GM19351 (cell line): ENCODE measurements at regions not wholly inside any gene's neighbourhood (a gene's known extent, or its start where the extent isn't known, plus 50 kb on each side); places are given as distances from the start of the nearest gene placed in this dataset.
"Not testable (repeated sequence)": the region's sequence is repeated elsewhere in the genome, so short reads cannot be mapped to it uniquely, and the experiment has no call there.

ENCODE experiments used
- ATAC-seq: cut with Tn5 transposase; IDR thresholded peaks from one replicate; pipeline ENCODE4 v1.9.1; 2021; ENCODE audit warnings: mild to moderate bottlenecking, moderate library complexity; ENCODE audit not compliant: unreplicated experiment

DNA sequence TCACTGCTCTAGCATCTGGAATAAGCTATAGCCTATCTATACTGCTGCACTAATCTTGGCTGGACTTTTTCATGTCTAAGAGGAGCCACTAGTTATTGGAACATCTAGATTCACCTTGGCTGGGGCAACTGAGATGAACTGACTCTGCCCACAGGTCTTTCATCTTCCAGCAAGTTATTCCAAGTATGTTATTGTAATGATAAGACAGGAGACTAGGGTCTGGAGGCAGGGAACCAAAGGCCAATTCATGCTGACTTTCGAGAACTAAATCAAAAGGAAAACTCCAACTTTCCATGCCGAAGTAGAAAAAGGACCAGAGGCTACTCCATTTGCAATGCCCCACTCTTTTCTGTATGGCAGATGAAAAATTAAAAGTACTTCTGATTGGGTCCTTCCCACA lies 1243.0 kb upstream of the RAG2 start:
- no peak for ATAC-seq

DNA sequence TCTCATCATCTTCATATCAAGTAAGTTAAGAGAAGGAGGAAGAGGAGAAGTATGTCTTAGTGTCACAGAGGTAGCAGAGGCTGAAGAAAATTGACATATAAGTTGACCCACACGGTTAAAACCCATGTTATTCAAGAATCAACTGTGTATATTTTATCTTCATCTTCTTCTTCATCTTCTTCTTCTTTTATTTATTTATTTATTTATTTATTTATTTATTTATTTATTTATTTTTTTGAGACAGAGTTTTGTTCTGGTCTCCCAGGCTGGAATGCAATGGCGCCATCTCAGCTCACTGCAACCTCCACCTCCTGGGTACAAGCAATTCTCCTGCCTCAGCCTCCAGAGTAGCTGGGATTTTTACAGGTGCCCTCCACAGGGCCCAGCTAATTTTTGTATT lies 1242.3 kb upstream of the RAG2 start:
- not testable (repeated sequence) for ATAC-seq

DNA sequence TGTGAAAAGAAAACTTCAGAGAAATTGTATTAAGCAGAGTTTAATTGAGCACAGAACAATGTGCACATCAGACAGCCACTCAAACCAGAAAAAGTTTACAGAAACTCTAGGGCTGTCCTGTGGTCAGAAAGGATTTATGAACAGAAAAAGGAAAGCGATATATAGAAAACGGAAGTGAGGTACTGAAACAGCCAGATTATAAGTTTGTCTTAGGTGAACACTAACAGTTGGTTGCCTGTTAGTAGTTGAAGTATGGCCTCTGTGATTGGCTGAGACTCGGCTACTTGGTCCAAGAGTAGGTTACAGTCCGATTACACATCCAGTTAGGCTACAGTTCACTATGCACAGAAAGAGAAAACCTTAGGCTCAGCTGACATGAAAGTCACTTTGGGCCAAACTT lies 1232.5 kb upstream of the RAG2 start:
- no peak for ATAC-seq

DNA sequence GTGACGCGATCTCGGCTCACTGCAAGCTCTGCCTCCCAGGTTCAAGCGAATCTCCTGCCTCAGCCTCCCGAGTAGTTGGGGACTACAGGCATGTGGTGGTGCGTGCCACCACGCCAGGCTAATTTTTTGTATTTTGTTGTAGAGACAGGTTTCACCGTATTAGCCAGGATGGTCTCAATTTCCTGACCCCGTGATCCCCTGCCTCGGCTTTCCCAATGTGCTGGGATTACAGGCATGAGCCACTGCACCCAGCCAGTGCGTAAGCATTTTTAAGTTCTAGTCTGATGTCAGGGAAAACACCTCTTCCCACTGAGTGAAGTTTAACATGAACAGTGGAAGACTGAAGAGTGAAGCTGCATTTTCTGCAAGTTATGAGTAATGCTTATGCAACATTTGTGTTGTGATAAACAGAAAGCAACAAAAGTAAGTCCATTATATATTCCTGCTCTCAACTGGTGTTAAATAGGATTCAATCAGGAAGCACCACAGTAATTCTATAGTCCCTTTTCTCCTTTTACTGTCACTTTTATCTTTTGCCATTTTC lies 1219.8 kb upstream of the RAG2 start:
- ATAC-seq: no peak

- no peak for ATAC-seq
Measured at GRCh38 chr11:37812281-37812880, 1214.3 kb upstream of the RAG2 start.

DNA sequence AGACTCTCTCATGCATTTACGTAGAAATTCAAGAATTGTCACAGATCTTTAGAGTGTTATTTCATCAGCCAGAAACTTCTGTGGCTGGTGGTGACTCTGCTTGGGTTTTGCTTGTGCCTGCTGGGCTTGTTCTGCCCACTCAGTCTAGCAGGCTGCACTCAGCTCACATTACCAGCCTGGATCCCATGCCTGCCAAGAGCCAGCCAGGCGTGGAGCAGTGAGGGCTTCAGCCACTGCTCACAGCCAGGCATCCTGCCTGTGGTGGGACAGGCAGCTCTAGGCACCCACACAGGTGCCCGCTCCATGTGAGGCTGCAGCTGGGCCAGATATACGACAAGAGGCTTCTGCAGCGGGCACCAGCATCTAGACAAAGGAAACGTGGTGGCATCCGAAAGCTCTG lies 1213.3 kb upstream of the RAG2 start:
- ATAC-seq: no peak

- no peak for ATAC-seq
Measured at GRCh38 chr11:37804666-37805065, 1206.6 kb upstream of the RAG2 start.

DNA sequence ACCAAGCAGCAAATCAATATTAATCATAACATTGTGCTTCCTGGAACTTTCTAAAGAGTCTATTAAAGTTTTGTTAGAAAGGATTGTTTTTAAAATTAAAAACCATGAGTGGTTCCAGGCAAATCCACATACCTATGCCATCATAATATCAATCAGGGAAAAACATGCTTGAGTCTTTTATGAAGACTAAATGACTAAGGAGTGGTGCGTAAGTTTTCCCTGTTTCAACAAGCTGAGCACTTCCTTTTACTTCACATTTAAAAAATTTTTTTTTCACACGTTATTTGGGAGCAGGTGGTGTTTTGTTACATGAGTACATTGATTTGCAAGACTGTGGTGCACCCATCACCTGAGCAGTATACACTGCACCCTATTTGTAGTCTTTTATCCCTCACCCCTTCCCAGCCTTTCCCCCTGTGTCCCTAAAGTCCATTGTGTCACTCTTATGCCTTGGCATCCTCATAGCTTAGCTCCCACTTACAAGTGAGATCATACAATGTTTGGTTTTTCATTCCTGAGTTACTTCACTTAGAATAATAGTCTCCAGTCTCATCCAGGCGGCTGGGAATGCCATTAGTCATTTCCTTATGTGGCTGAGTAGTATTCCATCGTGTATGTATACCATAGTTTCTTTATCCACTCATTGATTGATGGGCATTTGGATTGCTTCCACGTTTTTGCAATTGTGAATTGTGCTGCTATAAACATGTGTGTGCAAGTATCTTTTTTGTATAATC lies 1190.3 kb upstream of the RAG2 start:
- no peak for ATAC-seq

DNA sequence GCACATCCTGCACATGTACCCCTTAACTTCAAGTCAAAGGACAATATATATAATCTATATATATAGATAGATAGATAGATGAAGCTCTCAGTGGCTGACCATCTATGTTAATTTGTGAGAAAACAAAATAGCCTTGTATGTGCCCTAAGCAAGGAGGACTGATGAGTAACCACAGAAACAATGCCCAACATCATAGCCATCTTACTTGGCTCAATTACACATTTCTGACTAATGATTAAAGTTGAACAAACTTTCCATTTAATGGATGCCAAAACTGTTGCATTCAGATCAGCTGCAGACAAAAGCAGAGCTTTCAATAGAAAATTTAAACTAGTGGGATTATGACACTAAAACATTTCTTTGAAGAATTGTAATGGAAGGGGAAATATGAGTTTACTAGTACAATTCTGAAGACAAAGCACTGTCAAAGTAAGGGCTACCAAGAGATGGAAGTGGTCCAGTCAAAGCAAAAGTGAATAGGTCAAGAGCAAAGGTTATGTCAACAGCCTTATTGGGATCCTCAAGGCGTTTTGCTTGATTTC lies 1188.2 kb upstream of the RAG2 start:
- no peak for ATAC-seq

- ATAC-seq: no peak
Measured at GRCh38 chr11:37774441-37774840, 1176.4 kb upstream of the RAG2 start.

GRCh38 chr11:37770145-37770544 lies 1172.1 kb upstream of the RAG2 start:
- no peak for ATAC-seq

DNA sequence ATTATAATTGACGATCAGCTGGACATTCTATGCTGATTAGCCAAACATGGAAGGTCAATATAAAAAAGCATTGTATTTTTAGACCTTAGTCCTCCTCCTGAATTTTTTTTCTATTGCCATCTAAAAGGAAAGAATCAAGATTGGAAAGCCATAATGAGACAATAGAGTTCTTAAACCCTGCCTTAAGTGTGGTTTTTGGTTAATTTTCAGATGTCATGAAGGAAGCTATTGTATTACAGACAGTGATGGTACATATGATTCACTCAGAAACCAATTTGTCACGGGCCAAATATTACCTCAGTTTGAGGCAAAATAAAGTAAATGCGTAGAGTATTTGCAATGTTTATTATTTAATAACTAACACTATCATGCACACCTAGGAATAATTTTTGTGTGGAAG lies 1164.0 kb upstream of the RAG2 start:
- ATAC-seq: no peak

- ATAC-seq: no peak
Measured at GRCh38 chr11:37755521-37755920, 1157.5 kb upstream of the RAG2 start.

- no peak for ATAC-seq
Measured at GRCh38 chr11:37748641-37749040, 1150.6 kb upstream of the RAG2 start.

DNA sequence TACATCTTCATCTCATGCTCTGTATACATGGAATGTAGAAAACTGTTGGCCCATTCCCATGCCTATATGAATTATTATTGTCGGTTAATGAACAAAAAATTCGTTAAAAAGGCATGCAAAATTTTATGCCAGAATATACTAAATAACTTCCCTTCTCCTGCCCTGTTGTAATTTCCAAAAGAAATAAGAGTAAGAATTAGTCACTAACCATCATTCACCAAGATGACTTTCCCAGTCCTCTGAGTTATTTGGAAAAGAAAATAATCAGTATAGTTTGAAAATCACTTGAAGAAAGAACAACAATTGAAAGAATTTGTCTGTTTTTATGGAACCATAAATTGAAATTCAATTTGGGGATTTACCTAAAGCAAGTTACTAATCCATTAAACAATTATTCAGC lies 1149.1 kb upstream of the RAG2 start:
- no peak for ATAC-seq

- ATAC-seq: no peak
Measured at GRCh38 chr11:37727371-37727770, 1129.3 kb upstream of the RAG2 start.

DNA sequence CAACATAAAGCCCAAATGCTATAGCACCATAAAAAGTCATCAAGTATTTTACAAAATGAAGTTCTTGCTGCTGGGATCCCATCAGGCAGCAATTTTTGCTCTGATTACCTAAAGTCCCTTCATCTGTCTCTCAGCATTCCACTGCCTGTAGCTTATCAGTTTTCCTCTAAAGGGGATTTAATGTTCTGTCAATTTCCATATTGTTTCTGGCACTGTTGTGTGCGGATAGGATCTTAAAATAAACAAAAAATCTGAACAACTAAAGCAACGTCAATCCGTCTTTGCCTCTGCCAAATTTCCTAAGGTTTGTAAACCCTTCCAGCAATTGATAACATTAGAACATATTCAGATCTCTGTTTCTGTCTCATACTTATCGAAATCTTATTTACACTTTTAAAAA lies 1126.3 kb upstream of the RAG2 start:
- no peak for ATAC-seq

- ATAC-seq: no peak
Measured at GRCh38 chr11:37721485-37721884, 1123.4 kb upstream of the RAG2 start.

DNA sequence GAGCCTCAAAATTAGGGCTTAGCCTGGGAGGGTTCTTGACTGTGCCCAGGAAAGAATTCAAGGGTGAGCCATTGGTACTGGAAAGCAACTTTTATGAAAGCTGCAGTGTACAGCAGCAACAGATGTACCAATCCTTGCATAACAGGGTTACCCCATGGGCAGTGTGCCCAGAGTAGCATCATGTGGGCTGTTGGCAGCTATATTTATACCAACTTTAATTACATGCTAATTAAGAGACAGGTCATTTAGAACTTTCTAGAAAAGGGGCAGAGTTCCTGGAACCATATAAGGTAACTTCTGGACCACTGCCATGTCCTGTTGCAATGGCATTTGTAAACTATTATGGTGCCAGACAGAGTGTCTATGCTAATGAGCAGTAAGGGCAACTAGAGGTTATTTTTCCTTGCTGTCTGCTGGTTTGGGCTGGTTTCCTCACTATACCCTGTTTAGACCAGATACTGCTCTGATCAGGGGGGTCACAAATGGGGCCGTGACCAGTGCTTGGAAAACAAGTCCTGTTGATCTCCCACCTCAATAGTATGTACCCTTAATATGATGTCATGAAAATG lies 1120.5 kb upstream of the RAG2 start:
- no peak for ATAC-seq

GRCh38 chr11:37712251-37712650 lies 1114.2 kb upstream of the RAG2 start:
- no peak for ATAC-seq

DNA sequence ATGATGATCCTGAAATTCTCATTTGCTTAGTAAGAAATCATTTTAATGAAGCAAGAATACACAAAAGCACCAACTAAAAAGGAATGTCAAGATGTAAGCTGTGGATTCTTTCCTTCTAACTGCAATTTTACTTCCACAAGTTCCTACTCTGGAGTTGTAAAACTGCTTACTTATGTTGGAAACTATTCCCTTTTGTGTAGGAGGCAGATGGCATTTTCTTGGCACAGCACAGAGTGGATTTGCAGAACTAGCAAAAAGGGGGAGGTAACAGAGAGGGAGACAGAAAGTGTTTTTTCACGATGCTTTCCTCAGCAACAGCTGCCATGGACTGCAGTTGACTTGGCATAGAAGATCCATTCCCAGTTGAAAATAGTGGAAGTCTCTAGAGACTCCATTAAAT lies 1112.0 kb upstream of the RAG2 start:
- ATAC-seq: no peak

DNA sequence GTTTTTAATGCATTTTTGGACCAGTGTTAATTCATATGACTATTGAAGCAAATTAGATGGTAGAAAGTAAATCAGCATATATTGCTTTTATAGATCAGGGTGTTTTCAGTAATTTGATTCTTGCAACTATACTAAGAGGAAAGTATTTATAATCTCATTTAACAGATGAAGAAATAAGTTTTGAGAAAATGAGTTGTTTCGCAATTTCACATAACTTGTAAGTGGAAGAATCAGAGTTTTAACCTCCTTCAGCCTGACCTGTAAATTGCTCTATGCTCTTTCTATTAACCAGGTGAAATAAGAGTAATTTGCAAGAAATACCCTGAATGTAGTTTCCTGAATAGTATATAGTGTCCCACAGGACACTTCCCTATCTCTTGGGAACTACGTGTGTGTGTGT lies 1106.8 kb upstream of the RAG2 start:
- no peak for ATAC-seq
